ENCODE measurements at regions not wholly inside any gene's neighbourhood (a gene's known extent, or its start where the extent isn't known, plus 50 kb on each side); places are given as distances from the start of the nearest gene placed in this dataset.

DNA sequence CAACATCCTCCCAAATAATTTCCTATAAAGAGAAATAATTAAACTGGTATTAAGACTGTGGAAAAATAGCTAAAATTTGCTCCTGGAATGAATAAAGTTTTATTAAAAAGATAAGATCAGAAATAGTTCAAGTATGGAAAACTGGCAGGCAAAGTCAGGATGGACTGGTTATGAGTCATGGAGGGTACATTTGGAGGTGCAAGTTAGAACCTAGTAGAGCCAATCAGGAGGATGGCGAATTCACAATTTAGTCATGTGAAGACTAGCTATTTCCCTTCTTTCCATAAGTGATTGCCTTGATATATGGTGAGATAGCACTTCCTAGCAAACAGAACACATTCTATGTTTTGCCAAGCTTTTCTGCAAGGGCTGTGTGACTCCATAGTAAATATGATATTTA is 1303.5 kb downstream of the EFNA5 start:
- H3K27me3 ChIP-seq (ENCODE audit: insufficient read depth, low read length) = no peaks in the 10 kb centered on the region
- no peaks in the 10 kb centered on the region; the same call in 1 of the 2 replicates for H3K9me3 ChIP-seq (ENCODE audit: insufficient read depth, low read depth, low read length)
- no peak overlapping the region for H3K4me3 ChIP-seq (ENCODE audit: low read length)
- no peaks in the 10 kb centered on the region for H3K36me3 ChIP-seq (ENCODE audit: insufficient read depth, low read depth, low read length)
- no peaks in the 10 kb centered on the region for H3K4me1 ChIP-seq (ENCODE audit: insufficient read depth, low read length)
- no peak overlapping the region for H3K9ac ChIP-seq (ENCODE audit: low read depth, low read length)
- no peak overlapping the region for H3K27ac ChIP-seq (ENCODE audit: low read length)

DNA sequence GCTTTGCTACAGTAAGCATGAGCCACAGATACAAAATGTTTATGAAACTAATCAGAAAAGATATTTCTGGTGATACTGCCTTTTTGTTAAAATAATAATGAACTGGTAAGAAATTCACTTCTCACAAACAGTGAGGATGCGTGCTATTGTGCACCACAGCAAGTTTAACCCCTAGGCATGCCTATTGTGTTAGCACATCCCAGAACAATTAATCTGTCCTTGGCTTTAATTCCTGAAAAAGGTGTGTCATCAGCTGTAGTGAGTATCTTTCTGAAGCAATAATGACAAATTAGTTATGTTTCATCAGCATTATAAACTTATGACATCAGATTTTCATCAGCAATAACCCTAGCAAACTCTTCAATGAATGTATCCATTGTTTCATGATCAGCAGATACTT is 1307.2 kb downstream of the EFNA5 start:
- peaks cover 5% of the 10 kb centered on the region; the same call in 1 of the 2 replicates for H3K9me3 ChIP-seq (ENCODE audit: insufficient read depth, low read depth, low read length)
- no peak overlapping the region for H3K9ac ChIP-seq (ENCODE audit: low read depth, low read length)
- no peaks in the 10 kb centered on the region for H3K27me3 ChIP-seq (ENCODE audit: insufficient read depth, low read length)
- H3K36me3 ChIP-seq (ENCODE audit: insufficient read depth, low read depth, low read length) = no peaks in the 10 kb centered on the region
- no peaks in the 10 kb centered on the region for H3K4me1 ChIP-seq (ENCODE audit: insufficient read depth, low read length)
- no peak overlapping the region for H3K27ac ChIP-seq (ENCODE audit: low read length)
- H3K4me3 ChIP-seq (ENCODE audit: low read length) = no peak overlapping the region

DNA sequence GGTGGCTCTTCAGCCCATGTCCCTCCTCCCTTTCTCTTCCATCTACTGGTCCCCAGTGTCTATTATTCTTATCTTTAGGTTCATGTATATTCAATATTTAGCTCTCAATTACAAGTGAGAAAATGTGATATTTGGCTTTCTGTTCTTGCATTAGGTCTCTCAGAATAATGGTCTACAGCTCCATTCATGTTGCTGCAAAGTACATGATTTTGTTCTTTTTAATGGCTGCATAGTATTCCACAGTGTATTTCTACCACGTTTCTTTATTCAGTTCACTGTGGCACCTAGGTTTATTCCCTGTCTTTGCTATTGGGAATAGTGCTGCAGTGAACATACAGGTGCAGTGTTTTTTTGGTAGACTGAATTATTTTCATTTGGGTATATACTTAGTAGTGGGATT is 1308.8 kb downstream of the EFNA5 start:
- no peak overlapping the region for H3K4me3 ChIP-seq (ENCODE audit: low read length)
- H3K36me3 ChIP-seq (ENCODE audit: insufficient read depth, low read depth, low read length) = no peaks in the 10 kb centered on the region

DNA sequence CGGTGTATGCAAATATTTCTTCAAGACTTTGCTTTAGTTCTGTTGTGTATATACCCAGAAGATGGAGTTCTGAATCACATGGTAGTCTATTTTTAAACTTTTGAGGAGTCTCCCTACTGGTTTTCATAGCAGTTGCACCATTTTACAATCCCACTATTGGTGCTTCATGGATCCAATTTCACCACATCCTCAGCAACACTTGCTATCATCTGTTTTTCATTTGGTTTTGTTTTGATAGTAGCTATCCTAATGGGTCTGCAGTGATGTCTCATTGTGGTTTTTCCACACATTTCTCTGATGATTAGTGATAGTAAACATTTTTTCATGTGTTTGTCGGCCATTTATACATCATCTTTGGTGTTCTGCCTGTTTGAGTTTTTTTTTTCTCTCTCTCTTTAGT is 1339.3 kb downstream of the EFNA5 start:
- peaks cover 4% of the 10 kb centered on the region; the same call in 1 of the 2 replicates for H3K9me3 ChIP-seq (ENCODE audit: insufficient read depth, low read depth, low read length)
- no peak overlapping the region for H3K4me3 ChIP-seq (ENCODE audit: low read length)
- H3K27ac ChIP-seq (ENCODE audit: low read length) = no peak overlapping the region
- H3K9ac ChIP-seq (ENCODE audit: low read depth, low read length) = no peak overlapping the region
- H3K36me3 ChIP-seq (ENCODE audit: insufficient read depth, low read depth, low read length) = no peaks in the 10 kb centered on the region
- no peaks in the 10 kb centered on the region for H3K4me1 ChIP-seq (ENCODE audit: insufficient read depth, low read length)
- H3K27me3 ChIP-seq (ENCODE audit: insufficient read depth, low read length) = no peaks in the 10 kb centered on the region

More for the DNA sequence above, 1308.8 kb downstream of the EFNA5 start:
- Histone ChIP-seq H3K27me3 (ENCODE audit: insufficient read depth, low read length) (no peaks in the 10 kb centered on the region), H3K9me3 (ENCODE audit: insufficient read depth, low read depth, low read length) (peaks cover 5% of the 10 kb centered on the region; the same call in 1 of the 2 replicates), H3K4me1 (ENCODE audit: insufficient read depth, low read length) (no peaks in the 10 kb centered on the region), H3K9ac (ENCODE audit: low read depth, low read length) (no peak overlapping the region), H3K27ac (ENCODE audit: low read length) (no peak overlapping the region)

DNA sequence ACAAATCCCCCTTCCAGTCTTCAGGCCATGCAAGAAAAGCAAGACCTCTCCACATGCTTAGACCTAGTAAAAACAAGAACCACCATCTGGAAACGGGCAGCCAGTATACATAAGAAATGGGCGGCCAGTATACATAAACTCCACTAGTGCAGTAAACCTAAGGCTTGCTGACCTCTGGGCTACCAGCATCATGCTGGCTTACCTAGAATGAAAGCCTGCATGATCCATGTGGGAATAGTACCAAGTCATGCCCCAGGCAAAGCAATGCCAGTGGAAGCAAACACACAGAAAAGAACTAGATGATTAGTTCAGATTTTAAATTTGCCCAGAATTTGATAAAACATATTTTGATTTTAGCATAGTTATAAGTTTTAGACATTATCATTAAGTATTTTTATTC is 1346.4 kb downstream of the EFNA5 start:
- Histone ChIP-seq H3K4me3 (ENCODE audit: low read length) (no peak overlapping the region), H3K36me3 (ENCODE audit: insufficient read depth, low read depth, low read length) (no peaks in the 10 kb centered on the region), H3K9ac (ENCODE audit: low read depth, low read length) (no peak overlapping the region), H3K27ac (ENCODE audit: low read length) (no peak overlapping the region), H3K4me1 (ENCODE audit: insufficient read depth, low read length) (no peaks in the 10 kb centered on the region), H3K9me3 (ENCODE audit: insufficient read depth, low read depth, low read length) (no peaks in the 10 kb centered on the region), H3K27me3 (ENCODE audit: insufficient read depth, low read length) (no peaks in the 10 kb centered on the region)

DNA sequence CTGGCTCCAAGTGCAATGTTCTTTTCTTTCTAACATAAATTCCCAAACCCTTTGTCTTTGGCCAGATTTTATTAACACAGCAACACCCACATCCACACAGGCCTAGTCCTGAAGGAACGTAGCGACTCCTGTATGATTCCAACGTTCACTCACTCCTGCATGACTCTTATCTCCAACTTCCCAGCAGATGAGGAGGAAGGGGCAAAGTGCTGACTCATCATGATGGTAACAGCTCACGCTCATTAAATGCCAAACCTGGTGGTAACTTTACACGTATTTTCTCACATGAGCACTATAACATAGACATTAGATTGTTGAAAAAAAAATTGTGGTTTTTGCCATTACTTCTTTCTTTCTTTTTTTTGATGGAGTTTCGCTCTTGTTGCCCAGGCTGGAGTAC is 1349.5 kb downstream of the EFNA5 start:
- no peak overlapping the region for H3K27ac ChIP-seq (ENCODE audit: low read length)
- H3K27me3 ChIP-seq (ENCODE audit: insufficient read depth, low read length) = no peaks in the 10 kb centered on the region
- H3K36me3 ChIP-seq (ENCODE audit: insufficient read depth, low read depth, low read length) = no peaks in the 10 kb centered on the region
- no peak overlapping the region for H3K4me3 ChIP-seq (ENCODE audit: low read length)
- no peaks in the 10 kb centered on the region for H3K9me3 ChIP-seq (ENCODE audit: insufficient read depth, low read depth, low read length)
- H3K9ac ChIP-seq (ENCODE audit: low read depth, low read length) = no peak overlapping the region
- H3K4me1 ChIP-seq (ENCODE audit: insufficient read depth, low read length) = no peaks in the 10 kb centered on the region

DNA sequence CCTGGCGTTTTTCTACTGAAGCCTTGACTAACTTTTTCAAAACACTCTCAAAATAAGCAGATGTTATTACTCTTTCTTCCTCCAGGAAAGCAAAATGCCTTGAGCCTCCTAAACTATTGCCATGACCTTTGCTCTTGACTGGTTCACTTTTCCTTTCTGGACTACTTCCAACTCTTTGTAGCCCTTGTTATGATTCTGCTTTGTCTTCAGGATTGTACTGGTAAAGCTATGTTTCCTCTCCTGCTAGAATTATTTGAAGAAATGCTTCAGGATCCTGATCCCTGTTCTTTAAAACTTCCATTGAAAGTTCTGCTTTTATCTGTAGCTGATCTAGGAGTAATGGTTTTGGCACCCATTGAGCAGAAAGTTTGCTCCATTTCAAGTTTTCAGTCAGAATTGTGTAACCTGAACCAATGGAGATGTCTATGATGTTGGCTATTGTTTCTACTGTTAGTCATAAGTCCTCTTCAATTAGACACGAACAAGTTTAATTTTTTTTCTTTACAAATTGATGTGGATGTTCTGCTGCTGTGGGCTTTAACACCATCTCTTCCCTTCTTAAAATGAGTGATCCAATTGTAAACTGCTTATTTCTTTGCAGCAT is 1356.4 kb downstream of the EFNA5 start:
- Histone ChIP-seq H3K4me1 (ENCODE audit: insufficient read depth, low read length) (0 out of 2 replicates have a peak, but pooled peaks cover 4% of the 10 kb centered on the region), H3K9me3 (ENCODE audit: insufficient read depth, low read depth, low read length) (no peaks in the 10 kb centered on the region), H3K27me3 (ENCODE audit: insufficient read depth, low read length) (no peaks in the 10 kb centered on the region), H3K9ac (ENCODE audit: low read depth, low read length) (no peak overlapping the region), H3K4me3 (ENCODE audit: low read length) (no peak overlapping the region), H3K36me3 (ENCODE audit: insufficient read depth, low read depth, low read length) (no peaks in the 10 kb centered on the region), H3K27ac (ENCODE audit: low read length) (no peak overlapping the region)

DNA sequence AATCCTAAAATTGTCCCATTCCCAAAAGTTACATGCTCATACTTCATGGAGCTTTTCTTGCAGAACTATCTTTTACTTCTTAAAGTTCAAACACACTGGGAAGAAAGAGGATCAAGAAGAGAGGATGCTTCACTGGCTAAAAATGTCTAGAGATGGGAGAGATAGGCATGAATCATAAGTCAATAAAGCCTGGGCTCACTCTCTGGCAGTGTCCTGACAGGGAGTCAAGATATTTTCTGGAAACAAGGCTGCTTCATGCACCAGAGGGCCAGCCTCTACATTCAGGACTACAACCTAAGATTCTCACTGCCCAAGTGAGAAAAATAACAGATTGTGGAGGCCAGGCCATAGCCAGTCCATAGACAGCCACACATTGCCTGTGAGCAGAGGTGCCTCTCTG is 1358.4 kb downstream of the EFNA5 start:
- no peaks in the 10 kb centered on the region for H3K36me3 ChIP-seq (ENCODE audit: insufficient read depth, low read depth, low read length)
- H3K9ac ChIP-seq (ENCODE audit: low read depth, low read length) = no peak overlapping the region
- no peaks in the 10 kb centered on the region for H3K27me3 ChIP-seq (ENCODE audit: insufficient read depth, low read length)
- peaks cover 5% of the 10 kb centered on the region; the same call in 1 of the 2 replicates for H3K4me1 ChIP-seq (ENCODE audit: insufficient read depth, low read length)
- no peak overlapping the region for H3K4me3 ChIP-seq (ENCODE audit: low read length)
- no peaks in the 10 kb centered on the region for H3K9me3 ChIP-seq (ENCODE audit: insufficient read depth, low read depth, low read length)
- H3K27ac ChIP-seq (ENCODE audit: low read length) = no peak overlapping the region

DNA sequence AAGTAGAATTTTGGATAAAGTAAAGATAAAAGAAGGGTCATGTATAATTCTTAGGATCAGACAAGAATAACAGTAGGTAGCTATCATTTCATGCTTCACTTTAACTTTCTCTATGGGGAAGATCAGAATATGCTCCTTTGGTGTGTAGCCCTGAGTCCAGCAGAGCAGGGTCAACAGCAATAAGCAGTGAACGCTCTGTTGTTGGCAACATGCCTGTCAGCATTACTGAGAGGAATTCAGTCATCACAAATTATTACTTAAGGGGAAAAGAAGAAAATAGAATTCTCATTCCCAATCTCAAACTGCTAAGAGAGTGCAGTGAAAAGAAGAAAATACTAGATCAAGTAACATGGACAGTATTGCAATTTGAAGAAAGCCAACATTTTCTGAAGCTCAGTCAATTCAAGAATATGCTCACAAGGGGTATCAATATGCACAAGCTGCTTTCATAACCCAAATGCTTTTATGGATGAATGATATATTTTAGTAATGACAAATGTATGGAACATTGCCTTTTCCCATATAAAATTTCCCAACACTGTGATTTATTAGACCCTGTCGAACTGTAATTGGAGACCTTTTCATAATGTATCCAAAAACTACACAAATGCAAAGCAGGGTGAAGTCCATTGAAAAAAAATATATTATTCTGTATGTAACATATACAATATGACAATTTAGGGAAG is 1359.4 kb downstream of the EFNA5 start:
- H3K4me1 ChIP-seq (ENCODE audit: insufficient read depth, low read length) = peaks cover 15% of the 10 kb centered on the region
- H3K27me3 ChIP-seq (ENCODE audit: insufficient read depth, low read length) = no peaks in the 10 kb centered on the region
- no peak overlapping the region for H3K9ac ChIP-seq (ENCODE audit: low read depth, low read length)
- H3K9me3 ChIP-seq (ENCODE audit: insufficient read depth, low read depth, low read length) = no peaks in the 10 kb centered on the region
- H3K36me3 ChIP-seq (ENCODE audit: insufficient read depth, low read depth, low read length) = no peaks in the 10 kb centered on the region
- no peak overlapping the region for H3K4me3 ChIP-seq (ENCODE audit: low read length)
- no peak overlapping the region for H3K27ac ChIP-seq (ENCODE audit: low read length)

DNA sequence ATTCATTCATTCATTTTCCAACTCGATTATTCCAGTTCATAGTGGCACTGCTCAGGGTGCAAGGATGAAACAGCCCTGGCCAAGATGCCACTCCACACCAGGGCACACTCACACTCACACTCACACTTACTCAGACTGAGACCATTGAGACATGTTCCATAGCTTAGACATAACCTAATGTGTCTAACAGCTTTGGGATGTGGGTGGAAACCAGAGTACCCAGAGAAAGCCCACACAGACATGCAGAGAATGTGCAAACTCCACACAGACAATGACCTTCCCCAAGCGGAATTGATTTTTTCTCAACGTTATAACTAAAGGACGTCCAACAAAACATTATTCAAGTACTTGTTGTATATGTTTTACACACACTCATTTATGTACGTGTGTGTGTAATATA is 1363.5 kb downstream of the EFNA5 start:
- no peak overlapping the region for H3K9ac ChIP-seq (ENCODE audit: low read depth, low read length)
- H3K36me3 ChIP-seq (ENCODE audit: insufficient read depth, low read depth, low read length) = no peaks in the 10 kb centered on the region
- peak overlapping the region; percentile 2 for H3K27ac ChIP-seq (ENCODE audit: low read length)
- no peak overlapping the region for H3K4me3 ChIP-seq (ENCODE audit: low read length)
- H3K4me1 ChIP-seq (ENCODE audit: insufficient read depth, low read length) = peaks cover 18% of the 10 kb centered on the region
- no peaks in the 10 kb centered on the region for H3K9me3 ChIP-seq (ENCODE audit: insufficient read depth, low read depth, low read length)
- no peaks in the 10 kb centered on the region for H3K27me3 ChIP-seq (ENCODE audit: insufficient read depth, low read length)

DNA sequence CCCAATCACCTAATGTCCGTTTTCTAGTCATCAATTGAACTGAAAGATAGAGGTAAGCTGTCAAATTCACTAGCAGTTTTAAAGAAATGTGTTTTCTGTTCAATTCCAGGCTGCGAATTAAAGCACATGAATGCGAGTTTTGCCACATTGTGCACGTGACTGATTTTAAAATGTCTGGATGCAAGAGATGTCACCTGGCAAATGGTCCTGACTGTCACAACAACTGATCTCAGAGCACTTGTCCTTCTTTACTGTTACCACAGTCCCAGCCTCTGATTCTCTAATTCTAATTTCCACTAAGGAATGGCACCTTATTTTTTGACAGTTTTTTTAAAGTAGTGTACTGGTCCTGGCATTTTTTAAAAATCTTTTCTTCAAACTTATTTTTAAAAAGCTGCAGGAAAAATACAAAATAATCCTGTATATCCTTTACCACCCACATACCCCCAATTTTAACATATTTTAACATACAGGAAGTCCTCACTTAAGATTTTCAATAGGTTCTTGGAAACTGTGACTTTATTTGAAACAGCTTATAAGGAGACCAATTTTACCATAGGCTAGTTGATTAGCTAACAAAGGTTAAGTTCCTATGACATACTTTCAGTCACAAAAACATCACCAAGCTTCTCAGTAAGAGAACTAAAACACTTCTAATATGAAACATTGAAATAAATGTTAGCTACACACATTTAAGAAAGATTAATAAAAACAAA is 1364.3 kb downstream of the EFNA5 start:
- Histone ChIP-seq H3K27me3 (ENCODE audit: insufficient read depth, low read length) (no peaks in the 10 kb centered on the region), H3K9me3 (ENCODE audit: insufficient read depth, low read depth, low read length) (no peaks in the 10 kb centered on the region), H3K4me1 (ENCODE audit: insufficient read depth, low read length) (peaks cover 18% of the 10 kb centered on the region), H3K9ac (ENCODE audit: low read depth, low read length) (0 out of 2 replicates have a peak overlapping the region, but pooled peaks have one; percentile 21), H3K27ac (ENCODE audit: low read length) (no peak overlapping the region), H3K36me3 (ENCODE audit: insufficient read depth, low read depth, low read length) (no peaks in the 10 kb centered on the region), H3K4me3 (ENCODE audit: low read length) (no peak overlapping the region)

DNA sequence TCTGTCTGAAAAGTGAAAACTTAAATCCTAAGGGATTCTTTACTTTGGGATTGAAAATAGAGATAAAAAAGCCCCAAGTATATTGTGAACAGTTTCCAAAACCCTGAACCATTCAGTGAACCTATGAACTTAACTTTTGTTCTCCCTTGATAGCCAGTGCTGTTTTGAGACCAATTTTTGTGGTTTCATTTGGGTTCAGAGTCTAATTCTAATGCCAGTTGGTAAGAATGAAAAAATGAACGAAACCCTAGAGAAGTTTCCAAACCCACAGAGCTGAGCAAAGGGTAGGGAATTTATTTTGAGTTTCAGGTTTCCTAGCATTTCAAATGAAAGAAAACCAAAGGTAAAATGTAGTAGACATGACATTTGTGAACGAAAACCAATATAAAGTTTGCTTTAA is 1366.8 kb downstream of the EFNA5 start:
- Histone ChIP-seq H3K4me3 (ENCODE audit: low read length) (no peak overlapping the region), H3K9me3 (ENCODE audit: insufficient read depth, low read depth, low read length) (no peaks in the 10 kb centered on the region), H3K4me1 (ENCODE audit: insufficient read depth, low read length) (peaks cover 15% of the 10 kb centered on the region), H3K27ac (ENCODE audit: low read length) (no peak overlapping the region), H3K36me3 (ENCODE audit: insufficient read depth, low read depth, low read length) (no peaks in the 10 kb centered on the region), H3K27me3 (ENCODE audit: insufficient read depth, low read length) (no peaks in the 10 kb centered on the region), H3K9ac (ENCODE audit: low read depth, low read length) (no peak overlapping the region)

Data from iPS-20b (cell line).